Lower leg skin (tissue), 3 donors: ENCODE measurements at regions not wholly inside any gene's neighbourhood (a gene's known extent, or its start where the extent isn't known, plus 50 kb on each side); places are given as distances from the start of the nearest gene placed in this dataset.

Experiments used
- POLR2A ChIP-seq, 2 donors: fragments of 450-650 bp; IDR thresholded peaks; one replicate each; pipeline ENCODE4 v1.6.1; 2016 to 2017; ENCODE audit warnings: antibody characterized with exemption in 2 of 2, mild to moderate bottlenecking in 1 of 2, moderate library complexity in 1 of 2
- TF ChIP-seq, protein P1 (sequence below), 3 donors: fragments of 450-650 bp; IDR thresholded peaks; one replicate each; pipeline ENCODE4 v1.5.1; 2016; ENCODE audit warnings: antibody characterized with exemption in 3 of 3, mild to moderate bottlenecking in 3 of 3, moderate library complexity in 2 of 3

DNA sequence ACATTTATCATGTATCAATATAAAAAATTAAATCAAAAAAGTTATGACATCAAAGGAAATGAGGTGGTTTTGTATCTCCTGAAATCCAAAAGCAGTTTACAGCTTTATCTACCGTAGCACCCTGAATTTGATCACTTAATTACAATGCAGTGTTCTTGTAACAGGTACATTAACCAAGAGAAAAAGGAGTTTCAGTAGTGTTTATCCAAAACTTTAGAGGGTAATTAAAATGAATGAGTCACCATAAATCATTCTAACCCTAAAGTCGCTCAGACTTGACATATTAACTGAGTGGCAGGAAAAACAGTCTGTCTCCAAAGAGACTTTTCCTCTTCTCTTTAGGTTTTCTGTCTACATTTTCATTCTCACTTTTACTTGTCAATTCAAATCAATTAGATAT, 907.6 kb upstream of the EPHA5 start:
- TF ChIP-seq, protein P1, sequence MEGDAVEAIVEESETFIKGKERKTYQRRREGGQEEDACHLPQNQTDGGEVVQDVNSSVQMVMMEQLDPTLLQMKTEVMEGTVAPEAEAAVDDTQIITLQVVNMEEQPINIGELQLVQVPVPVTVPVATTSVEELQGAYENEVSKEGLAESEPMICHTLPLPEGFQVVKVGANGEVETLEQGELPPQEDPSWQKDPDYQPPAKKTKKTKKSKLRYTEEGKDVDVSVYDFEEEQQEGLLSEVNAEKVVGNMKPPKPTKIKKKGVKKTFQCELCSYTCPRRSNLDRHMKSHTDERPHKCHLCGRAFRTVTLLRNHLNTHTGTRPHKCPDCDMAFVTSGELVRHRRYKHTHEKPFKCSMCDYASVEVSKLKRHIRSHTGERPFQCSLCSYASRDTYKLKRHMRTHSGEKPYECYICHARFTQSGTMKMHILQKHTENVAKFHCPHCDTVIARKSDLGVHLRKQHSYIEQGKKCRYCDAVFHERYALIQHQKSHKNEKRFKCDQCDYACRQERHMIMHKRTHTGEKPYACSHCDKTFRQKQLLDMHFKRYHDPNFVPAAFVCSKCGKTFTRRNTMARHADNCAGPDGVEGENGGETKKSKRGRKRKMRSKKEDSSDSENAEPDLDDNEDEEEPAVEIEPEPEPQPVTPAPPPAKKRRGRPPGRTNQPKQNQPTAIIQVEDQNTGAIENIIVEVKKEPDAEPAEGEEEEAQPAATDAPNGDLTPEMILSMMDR (IDR thresholded peaks at IDR 0.05): no peak
- no peak for TF ChIP-seq POLR2A (IDR thresholded peaks at IDR 0.05)
